CD4-positive, alpha-beta T cell treated with Interleukin-17A for 1 hour (primary cell): ENCODE measurements at regions not wholly inside any gene's neighbourhood (a gene's known extent, or its start where the extent isn't known, plus 50 kb on each side); places are given as distances from the start of the nearest gene placed in this dataset.

Experiments
- DNase-seq: peaks from one replicate; pipeline ENCODE4 v3.0.0-alpha.2; 2020

GRCh38 chr3:182092662-182093262 is 381.0 kb downstream of the SOX2 start:
- DNase-seq: no peak

GRCh38 chr3:182094321-182094720 is 382.6 kb downstream of the SOX2 start:
- no peak for DNase-seq

GRCh38 chr3:182104881-182105280 is 393.2 kb downstream of the SOX2 start:
- no peak for DNase-seq

GRCh38 chr3:182105875-182106274 is 394.1 kb downstream of the SOX2 start:
- DNase-seq: no peak

GRCh38 chr3:182108371-182108770 is 396.6 kb downstream of the SOX2 start:
- no peak for DNase-seq

GRCh38 chr3:182111967-182112366 is 400.2 kb downstream of the SOX2 start:
- no peak for DNase-seq

- no peak for DNase-seq
Measured at GRCh38 chr3:182115328-182116015, 403.7 kb downstream of the SOX2 start.

- no peak for DNase-seq
Measured at GRCh38 chr3:182116386-182116785, 404.7 kb downstream of the SOX2 start.

GRCh38 chr3:182117131-182117530 is 405.4 kb downstream of the SOX2 start:
- DNase-seq: no peak

- DNase-seq: no peak
Measured at GRCh38 chr3:182117583-182117982, 405.9 kb downstream of the SOX2 start.

- DNase-seq: no peak
Measured at GRCh38 chr3:182118066-182118465, 406.3 kb downstream of the SOX2 start.

- no peak for DNase-seq
Measured at GRCh38 chr3:182121401-182121800, 409.7 kb downstream of the SOX2 start.

- no peak for DNase-seq
Measured at GRCh38 chr3:182122779-182123178, 411.1 kb downstream of the SOX2 start.

- no peak for DNase-seq
Measured at GRCh38 chr3:182124187-182124586, 412.5 kb downstream of the SOX2 start.

GRCh38 chr3:182124716-182125115 is 413.0 kb downstream of the SOX2 start:
- no peak for DNase-seq

GRCh38 chr3:182129740-182130139 is 418.0 kb downstream of the SOX2 start:
- DNase-seq: no peak

- no peak for DNase-seq
Measured at GRCh38 chr3:182133752-182134151, 422.0 kb downstream of the SOX2 start.

GRCh38 chr3:182135056-182135455 is 423.3 kb downstream of the SOX2 start:
- DNase-seq: no peak

GRCh38 chr3:182136008-182136910 is 424.5 kb downstream of the SOX2 start:
- no peak for DNase-seq

- no peak for DNase-seq
Measured at GRCh38 chr3:182138393-182138792, 426.7 kb downstream of the SOX2 start.

- DNase-seq: no peak
Measured at GRCh38 chr3:182139627-182140357, 428.1 kb downstream of the SOX2 start.

GRCh38 chr3:182142928-182143327 is 431.2 kb downstream of the SOX2 start:
- DNase-seq: no peak

- no peak for DNase-seq
Measured at GRCh38 chr3:182143903-182144302, 432.2 kb downstream of the SOX2 start.
